K562 (cell line): ENCODE measurements at regions not wholly inside any gene's neighbourhood (a gene's known extent, or its start where the extent isn't known, plus 50 kb on each side); places are given as distances from the start of the nearest gene placed in this dataset.

Source experiments
- ATAC-seq: fragments of 200-7000 bp; cut with Tn5 transposase; 3 replicates; pipeline ENCODE4 v1.9.1; 2020; ENCODE audit warnings: moderate library complexity
- BruUV-seq: library from RNA; stranded (reverse); fragments of 400-500 nt; replicated peaks from 2 replicates; lab custom pipeline; 2021; lab: Mats Ljungman, UMichigan
- CTCF ChIA-PET: fragments of 300-600 bp; formaldehyde crosslinking; extraction: SDS; loops from one replicate; lab custom pipeline; 2021; ENCODE audit warnings: low intra/inter-chr PET ratio; lab: Yijun Ruan, JAX
- POLR2A ChIA-PET: fragments of 300-600, 350-650 bp; sonication (Branson Sonifier 250); formaldehyde crosslinking; extraction: SDS; loops from one replicate; lab custom pipeline; 2021; ENCODE audit warnings: antibody characterized with exemption, inconsistent platforms; lab: Yijun Ruan, JAX
- DNase-seq, 4 experiments: peaks; one replicate each; pipeline versions ENCODE4 v3.0.0 to v3.0.0-alpha.2; 2011 to 2018; ENCODE audit warnings: low spot score in 3 of 4, mixed read lengths in 3 of 4; ENCODE audit errors: extremely low read depth in 1 of 4
- FAIRE-seq: peaks from 2 replicates; lab custom pipeline; 2011; peaks lifted over from hg19 to GRCh38; lab: Jason Lieb, UNC
- H2AFZ ChIP-seq: 2 replicates; pipeline ENCODE4 v1.6.0; 2011; ENCODE audit warnings: low read depth, low read length, control low read depth, inconsistent platforms
- H3K27ac ChIP-seq: fragments of 200-600 bp; 3 replicates; pipeline ENCODE4 v1.8.0; 2011; ENCODE audit warnings: low read depth, mild to moderate bottlenecking, control low read depth, inconsistent platforms, low read length, moderate library complexity, mixed read lengths; ENCODE audit errors: extremely low read depth
- H3K27me3 ChIP-seq, 2 experiments: fragments of 300-600 bp in 1 of 2; 2 replicates in 1 of 2; 3 replicates in 1 of 2; pipeline versions ENCODE4 v1.6.0 to v1.8.0; 2011; ENCODE audit warnings: inconsistent platforms in 2 of 2, low read length in 2 of 2, mild to moderate bottlenecking in 1 of 2, mixed read lengths in 1 of 2, moderate library complexity in 1 of 2; ENCODE audit not compliant: control insufficient read depth in 2 of 2, insufficient read depth in 2 of 2
- H3K36me3 ChIP-seq: fragments of 300-600 bp; 3 replicates; pipeline ENCODE4 v1.8.0; 2011; ENCODE audit warnings: mild to moderate bottlenecking, low read length, inconsistent platforms; ENCODE audit not compliant: control insufficient read depth, insufficient read depth
- H3K4me1 ChIP-seq, 2 experiments: fragments of 200-600 bp in 1 of 2; replicated peaks in 1 of 2; 2 replicates in 1 of 2; 3 replicates in 1 of 2; pipeline versions ENCODE4 v1.5.1 to v1.8.0; 2011; ENCODE audit warnings: inconsistent platforms in 2 of 2, low read length in 2 of 2, mild to moderate bottlenecking in 1 of 2, mixed read lengths in 1 of 2, moderate library complexity in 1 of 2; ENCODE audit not compliant: control insufficient read depth in 2 of 2, insufficient read depth in 2 of 2
- H3K4me2 ChIP-seq: 2 replicates; pipeline ENCODE4 v1.6.1; 2011; ENCODE audit warnings: low read length, control low read depth, inconsistent platforms, mixed read lengths; ENCODE audit not compliant: insufficient read depth
- H3K4me3 ChIP-seq: fragments of 200-600 bp; sonication (generic), shearing (Covaris generic); 2 replicates; pipeline ENCODE4 v1.5.1; 2016; ENCODE audit warnings: control low read depth, inconsistent platforms
- H3K79me2 ChIP-seq: fragments of 200-600 bp; 3 replicates; pipeline ENCODE4 v1.8.0; 2011; ENCODE audit warnings: low read length, inconsistent platforms; ENCODE audit not compliant: control insufficient read depth, insufficient read depth
- H3K9ac ChIP-seq, 2 experiments: 2 replicates each; pipeline versions ENCODE4 v1.6.0 to v1.6.1; 2011; ENCODE audit warnings: low read depth in 2 of 2, low read length in 2 of 2, control low read depth in 1 of 2, inconsistent platforms in 1 of 2, mild to moderate bottlenecking in 1 of 2, mixed read lengths in 1 of 2; ENCODE audit not compliant: insufficient read depth in 1 of 2
- H3K9me1 ChIP-seq: one replicate; pipeline ENCODE4 v1.6.0; 2011; ENCODE audit warnings: inconsistent platforms, mild to moderate bottlenecking, low read length, moderate library complexity; ENCODE audit not compliant: control insufficient read depth, insufficient read depth
- H3K9me3 ChIP-seq: replicated peaks from 2 replicates; pipeline ENCODE4 v1.5.1; 2011; ENCODE audit warnings: low read depth, low read length, inconsistent platforms; ENCODE audit not compliant: control insufficient read depth, insufficient read depth
- H4K20me1 ChIP-seq: replicated peaks from 2 replicates; pipeline ENCODE4 v1.6.1; 2011; ENCODE audit warnings: low read length, inconsistent platforms, mixed read lengths; ENCODE audit not compliant: control insufficient read depth, insufficient read depth
- BDP1 ChIP-seq: IDR thresholded peaks from 3 replicates; pipeline ENCODE4 v1.6.1; 2011; ENCODE audit not compliant: insufficient read length, insufficient read depth
- CBFA2T2 ChIP-seq: fragments of 450-650 bp; conservative IDR thresholded peaks from 2 replicates; pipeline ENCODE4 v1.6.1; 2017; ENCODE audit warnings: mild to moderate bottlenecking
- CBFB ChIP-seq: sonication (generic); formaldehyde crosslinking; IDR thresholded peaks from 2 replicates; pipeline ENCODE4 v1.4.0; 2020; ENCODE audit warnings: mild to moderate bottlenecking, missing genetic modification reagents
- ESRRA ChIP-seq: fragments of 450-650 bp; IDR thresholded peaks from 2 replicates; pipeline ENCODE4 v1.6.1; 2014; ENCODE audit warnings: low read depth, mild to moderate bottlenecking, moderate library complexity, borderline replicate concordance
- HDGF ChIP-seq: fragments of 450-650 bp; IDR thresholded peaks from 2 replicates; pipeline ENCODE4 v1.6.1; 2016
- MAFK ChIP-seq: IDR thresholded peaks from 2 replicates; pipeline ENCODE4 v1.6.1; 2011; ENCODE audit warnings: low read length, improper control_type of control experiment
- MED1 ChIP-seq: sonication (generic); formaldehyde crosslinking; IDR thresholded peaks from 2 replicates; pipeline ENCODE4 v1.8.1; 2023; ENCODE audit warnings: missing genetic modification reagents, borderline replicate concordance
- MTA1 ChIP-seq: fragments of 450-650 bp; IDR thresholded peaks from 2 replicates; pipeline ENCODE4 v1.6.1; 2017; ENCODE audit warnings: borderline replicate concordance
- MTF1 ChIP-seq: fragments of 250-450 bp; sonication (Bioruptor Pico); IDR thresholded peaks from 2 replicates; pipeline ENCODE4 v1.9.0; 2021; ENCODE audit warnings: moderate library complexity, mild to moderate bottlenecking, inconsistent platforms, borderline replicate concordance
- MXI1 ChIP-seq: IDR thresholded peaks from 2 replicates; pipeline ENCODE4 v1.6.1; 2011; ENCODE audit warnings: low read depth, mild to moderate bottlenecking, improper control_type of control experiment, low read length
- MYBL2 ChIP-seq, 2 experiments: fragments of 450-650 bp in 1 of 2; sonication (generic) in 1 of 2; formaldehyde crosslinking in 1 of 2; IDR thresholded peaks; 2 replicates each; pipeline versions ENCODE4 v1.6.1 to v1.8.1; 2017 to 2022; ENCODE audit warnings: borderline replicate concordance in 1 of 2, inconsistent platforms in 1 of 2, low read depth in 1 of 2, mild to moderate bottlenecking in 1 of 2, missing genetic modification reagents in 1 of 2, moderate library complexity in 1 of 2
- ZBTB7A ChIP-seq: IDR thresholded peaks from 2 replicates; pipeline ENCODE4 v1.6.1; 2011; ENCODE audit warnings: low read depth, mild to moderate bottlenecking, low read length, moderate library complexity, borderline replicate concordance; ENCODE audit not compliant: control insufficient read depth
- ZNF121 ChIP-seq: sonication (generic); formaldehyde crosslinking; conservative IDR thresholded peaks from 2 replicates; pipeline ENCODE4 v1.8.0; 2022; ENCODE audit warnings: missing genetic modification reagents
- ZNF75A ChIP-seq: fragments of 450-650 bp; formaldehyde crosslinking; IDR thresholded peaks from 2 replicates; pipeline ENCODE4 v1.4.0; 2020; ENCODE audit warnings: mild to moderate bottlenecking
- WGBS: fragments of 100-300 bp; shearing (Covaris generic); methylation state at CpG from one replicate; pipeline ENCODE4 v1.1.6; 2016; ENCODE audit warnings: low coverage, mixed read lengths; ENCODE audit not compliant: insufficient coverage; ENCODE audit errors: missing lambda C conversion rate; 5-methylcytosine and 5-hydroxymethylcytosine counted together
- in situ Hi-C: fragments of 300-500 bp; cut with MboI; formaldehyde crosslinking; loops from 4 replicates; pipeline ENCODE4 v1.15.0; 2018; ENCODE audit warnings: inconsistent platforms, mixed read lengths
- intact Hi-C: fragments of 100-400 bp; cut with micrococcal nuclease; formaldehyde crosslinking; loops from 2 replicates; pipeline ENCODE4 v1.14.2; 2022
- TF ChIP-seq, protein P1 (sequence below): sonication (generic); formaldehyde crosslinking; IDR thresholded peaks from 2 replicates; pipeline ENCODE4 v1.8.1; 2023; ENCODE audit warnings: mild to moderate bottlenecking, missing genetic modification reagents, moderate library complexity
- TF ChIP-seq, protein P2 (sequence below): fragments of 450-650 bp; formaldehyde crosslinking; IDR thresholded peaks from 2 replicates; pipeline ENCODE4 v1.4.0; 2020; ENCODE audit warnings: mild to moderate bottlenecking, moderate library complexity
- TF ChIP-seq, protein P3 (sequence below): fragments of 250-450 bp; sonication (Bioruptor Pico); IDR thresholded peaks from 2 replicates; pipeline ENCODE4 v1.5.0; 2020; ENCODE audit warnings: mild to moderate bottlenecking
- TF ChIP-seq, protein P4 (sequence below): fragments of 250-450 bp; sonication (Bioruptor Pico); IDR thresholded peaks from 2 replicates; pipeline ENCODE4 v1.5.1; 2021; ENCODE audit warnings: mild to moderate bottlenecking

DNA sequence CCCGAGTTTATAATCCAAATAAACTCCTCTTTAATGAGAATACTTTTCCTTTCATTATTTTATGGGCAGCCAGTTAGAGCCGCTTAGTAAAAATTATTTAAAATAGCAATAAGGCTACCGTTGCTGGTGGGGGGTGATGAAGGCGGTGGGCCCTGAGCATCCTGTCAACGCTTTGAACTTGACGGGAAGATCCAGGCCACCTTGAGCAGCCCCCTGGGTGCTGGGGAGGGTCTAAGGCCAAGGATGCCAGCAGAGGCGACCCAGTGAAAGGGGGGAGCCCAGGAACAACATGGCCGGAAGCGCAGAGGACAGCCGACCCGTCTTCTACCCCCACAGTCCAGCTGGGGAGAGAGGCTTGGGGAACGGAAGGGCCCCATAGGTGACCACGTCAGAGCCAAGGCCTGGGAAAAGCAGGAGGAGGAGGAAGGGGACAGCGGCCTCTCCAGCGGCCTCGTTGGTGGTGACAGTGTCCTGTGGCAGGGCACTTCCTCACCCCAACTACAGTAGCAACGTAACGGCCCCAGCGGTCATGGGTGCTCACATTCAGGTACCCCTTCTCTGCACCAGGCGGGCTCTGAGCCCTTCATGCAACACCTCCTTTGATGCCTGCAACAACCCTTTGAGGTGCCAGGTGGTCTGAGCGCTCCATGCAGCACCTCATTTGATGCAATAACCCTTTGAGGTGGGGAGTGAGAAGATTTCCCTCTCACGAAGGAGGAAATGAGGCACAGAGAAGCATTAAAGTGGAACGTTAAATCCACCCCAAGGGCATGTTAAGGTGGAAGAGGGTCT, 695.3 kb downstream of the TBC1D22A start:
- BruUV-seq = no TSS peak
- POLR2A ChIA-PET = no interaction called here
- H3K9ac ChIP-seq = no peak overlapping the region
- no peak overlapping the region for H3K4me2 ChIP-seq
- no peak overlapping the region for H2AFZ ChIP-seq
- CTCF ChIA-PET = no interaction called here
- no peak overlapping the region for H3K27ac ChIP-seq
- H3K36me3 ChIP-seq = no peaks in the 10 kb centered on the region
- intact Hi-C loops = no loop called here
- no peaks in the 10 kb centered on the region for H3K4me1 ChIP-seq
- no peak for DNase-seq
- H3K9me3 ChIP-seq = no peaks in the 10 kb centered on the region
- no peaks in the 10 kb centered on the region for H4K20me1 ChIP-seq
- FAIRE-seq = no peak
- in situ Hi-C loops = no loop called here
- no peak for ATAC-seq
- peaks cover 0 to 5% of the 10 kb centered on the region in 2 experiments; a peak in 1 of 5 replicates for H3K27me3 ChIP-seq
- H3K4me3 ChIP-seq = no peak overlapping the region
- no peaks in the 10 kb centered on the region for H3K9me1 ChIP-seq
- H3K79me2 ChIP-seq = no peaks in the 10 kb centered on the region
- WGBS = 1% methylated on average over 16 of the region's 23 CpGs
- TF ChIP-seq, protein P1, sequence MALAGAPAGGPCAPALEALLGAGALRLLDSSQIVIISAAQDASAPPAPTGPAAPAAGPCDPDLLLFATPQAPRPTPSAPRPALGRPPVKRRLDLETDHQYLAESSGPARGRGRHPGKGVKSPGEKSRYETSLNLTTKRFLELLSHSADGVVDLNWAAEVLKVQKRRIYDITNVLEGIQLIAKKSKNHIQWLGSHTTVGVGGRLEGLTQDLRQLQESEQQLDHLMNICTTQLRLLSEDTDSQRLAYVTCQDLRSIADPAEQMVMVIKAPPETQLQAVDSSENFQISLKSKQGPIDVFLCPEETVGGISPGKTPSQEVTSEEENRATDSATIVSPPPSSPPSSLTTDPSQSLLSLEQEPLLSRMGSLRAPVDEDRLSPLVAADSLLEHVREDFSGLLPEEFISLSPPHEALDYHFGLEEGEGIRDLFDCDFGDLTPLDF (CRISPR knock-in tag) = no peak
- TF ChIP-seq CBFB (CRISPR knock-in tag) (no peak), ZNF121 (no peak), MYBL2 (IDR thresholded peaks at IDR 0.05; ENCODE audit: low read depth) (no peak), MYBL2 (CRISPR knock-in tag; IDR thresholded peaks at IDR 0.05; ENCODE audit: borderline replicate concordance) (no peak), BDP1 (no peak), MED1 (CRISPR knock-in tag) (no peak), MAFK (no peak), CBFA2T2 (no peak), ESRRA (no peak), MXI1 (no peak), MTA1 (no peak), ZBTB7A (no peak), HDGF (no peak), ZNF75A (no peak), MTF1 (CRISPR knock-in tag) (no peak)
- TF ChIP-seq, protein P2, sequence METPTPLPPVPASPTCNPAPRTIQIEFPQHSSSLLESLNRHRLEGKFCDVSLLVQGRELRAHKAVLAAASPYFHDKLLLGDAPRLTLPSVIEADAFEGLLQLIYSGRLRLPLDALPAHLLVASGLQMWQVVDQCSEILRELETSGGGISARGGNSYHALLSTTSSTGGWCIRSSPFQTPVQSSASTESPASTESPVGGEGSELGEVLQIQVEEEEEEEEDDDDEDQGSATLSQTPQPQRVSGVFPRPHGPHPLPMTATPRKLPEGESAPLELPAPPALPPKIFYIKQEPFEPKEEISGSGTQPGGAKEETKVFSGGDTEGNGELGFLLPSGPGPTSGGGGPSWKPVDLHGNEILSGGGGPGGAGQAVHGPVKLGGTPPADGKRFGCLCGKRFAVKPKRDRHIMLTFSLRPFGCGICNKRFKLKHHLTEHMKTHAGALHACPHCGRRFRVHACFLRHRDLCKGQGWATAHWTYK = no peak
- TF ChIP-seq, protein P3, sequence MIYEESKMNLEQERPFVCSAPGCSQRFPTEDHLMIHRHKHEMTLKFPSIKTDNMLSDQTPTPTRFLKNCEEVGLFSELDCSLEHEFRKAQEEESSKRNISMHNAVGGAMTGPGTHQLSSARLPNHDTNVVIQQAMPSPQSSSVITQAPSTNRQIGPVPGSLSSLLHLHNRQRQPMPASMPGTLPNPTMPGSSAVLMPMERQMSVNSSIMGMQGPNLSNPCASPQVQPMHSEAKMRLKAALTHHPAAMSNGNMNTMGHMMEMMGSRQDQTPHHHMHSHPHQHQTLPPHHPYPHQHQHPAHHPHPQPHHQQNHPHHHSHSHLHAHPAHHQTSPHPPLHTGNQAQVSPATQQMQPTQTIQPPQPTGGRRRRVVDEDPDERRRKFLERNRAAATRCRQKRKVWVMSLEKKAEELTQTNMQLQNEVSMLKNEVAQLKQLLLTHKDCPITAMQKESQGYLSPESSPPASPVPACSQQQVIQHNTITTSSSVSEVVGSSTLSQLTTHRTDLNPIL (CRISPR knock-in tag) = no peak
- TF ChIP-seq, protein P4, sequence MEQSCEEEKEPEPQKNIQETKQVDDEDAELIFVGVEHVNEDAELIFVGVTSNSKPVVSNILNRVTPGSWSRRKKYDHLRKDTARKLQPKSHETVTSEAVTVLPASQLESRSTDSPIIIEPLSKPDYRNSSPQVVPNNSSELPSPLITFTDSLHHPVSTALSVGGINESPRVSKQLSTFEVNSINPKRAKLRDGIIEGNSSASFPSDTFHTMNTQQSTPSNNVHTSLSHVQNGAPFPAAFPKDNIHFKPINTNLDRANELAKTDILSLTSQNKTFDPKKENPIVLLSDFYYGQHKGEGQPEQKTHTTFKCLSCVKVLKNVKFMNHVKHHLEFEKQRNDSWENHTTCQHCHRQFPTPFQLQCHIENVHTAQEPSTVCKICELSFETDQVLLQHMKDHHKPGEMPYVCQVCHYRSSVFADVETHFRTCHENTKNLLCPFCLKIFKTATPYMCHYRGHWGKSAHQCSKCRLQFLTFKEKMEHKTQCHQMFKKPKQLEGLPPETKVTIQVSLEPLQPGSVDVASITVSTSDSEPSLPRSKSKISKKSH = no peak
- TF ChIP-seq, all 486 proteins: peak for 0
